ENCODE measurements at regions not wholly inside any gene's neighbourhood (a gene's known extent, or its start where the extent isn't known, plus 50 kb on each side); places are given as distances from the start of the nearest gene placed in this dataset.

GRCh38 chr10:65847436-65848230, 1078.2 kb upstream of the LRRTM3 start:
- H3K4me3 ChIP-seq = no peak overlapping the region
- no peak overlapping the region for H3K27ac ChIP-seq
- 63 to 77% methylated on average over 3 of the region's 3 CpGs for WGBS, 2 donors
- no peaks in the 10 kb centered on the region for H3K36me3 ChIP-seq
- no peak for DNase-seq
- H3K9me3 ChIP-seq = no peaks in the 10 kb centered on the region
- H3K27me3 ChIP-seq = no peaks in the 10 kb centered on the region
- TF ChIP-seq POLR2A (IDR thresholded peaks at IDR 0.05) (no peak), EP300 (IDR thresholded peaks at IDR 0.05) (no peak), POLR2AphosphoS5 (IDR thresholded peaks at IDR 0.05) (no peak)
- TF ChIP-seq, protein P1, sequence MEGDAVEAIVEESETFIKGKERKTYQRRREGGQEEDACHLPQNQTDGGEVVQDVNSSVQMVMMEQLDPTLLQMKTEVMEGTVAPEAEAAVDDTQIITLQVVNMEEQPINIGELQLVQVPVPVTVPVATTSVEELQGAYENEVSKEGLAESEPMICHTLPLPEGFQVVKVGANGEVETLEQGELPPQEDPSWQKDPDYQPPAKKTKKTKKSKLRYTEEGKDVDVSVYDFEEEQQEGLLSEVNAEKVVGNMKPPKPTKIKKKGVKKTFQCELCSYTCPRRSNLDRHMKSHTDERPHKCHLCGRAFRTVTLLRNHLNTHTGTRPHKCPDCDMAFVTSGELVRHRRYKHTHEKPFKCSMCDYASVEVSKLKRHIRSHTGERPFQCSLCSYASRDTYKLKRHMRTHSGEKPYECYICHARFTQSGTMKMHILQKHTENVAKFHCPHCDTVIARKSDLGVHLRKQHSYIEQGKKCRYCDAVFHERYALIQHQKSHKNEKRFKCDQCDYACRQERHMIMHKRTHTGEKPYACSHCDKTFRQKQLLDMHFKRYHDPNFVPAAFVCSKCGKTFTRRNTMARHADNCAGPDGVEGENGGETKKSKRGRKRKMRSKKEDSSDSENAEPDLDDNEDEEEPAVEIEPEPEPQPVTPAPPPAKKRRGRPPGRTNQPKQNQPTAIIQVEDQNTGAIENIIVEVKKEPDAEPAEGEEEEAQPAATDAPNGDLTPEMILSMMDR (IDR thresholded peaks at IDR 0.05) = no peak
- intact Hi-C loops (cut with DNase I) = no loop called here
- peaks cover 0 to 19% (median 10%) of the 10 kb centered on the region in 4 donors for H3K4me1 ChIP-seq

- DNase-seq = no peak
- no peaks in the 10 kb centered on the region for H3K36me3 ChIP-seq
- no peak overlapping the region for H3K27ac ChIP-seq
- H3K4me1 ChIP-seq = no peaks in the 10 kb centered on the region
- 90 to 92% methylated on average over 2 of the region's 2 CpGs for WGBS, 2 donors
- intact Hi-C loops (cut with DNase I) = no loop called here
- H3K9me3 ChIP-seq = no peaks in the 10 kb centered on the region
- no peak overlapping the region for H3K4me3 ChIP-seq
- TF ChIP-seq, protein P1 (IDR thresholded peaks at IDR 0.05) = no peak
- TF ChIP-seq POLR2A (IDR thresholded peaks at IDR 0.05) = no peak
- no peak for TF ChIP-seq EP300 (IDR thresholded peaks at IDR 0.05)
- no peak for TF ChIP-seq POLR2AphosphoS5 (IDR thresholded peaks at IDR 0.05)
- H3K27me3 ChIP-seq = no peaks in the 10 kb centered on the region
These were observed 1067.0 kb upstream of the LRRTM3 start for GRCh38 chr10:65858841-65859240.

- no peak overlapping the region for H3K4me3 ChIP-seq
- H3K36me3 ChIP-seq = no peaks in the 10 kb centered on the region
- no peak overlapping the region for H3K27ac ChIP-seq
- H3K9me3 ChIP-seq = no peaks in the 10 kb centered on the region
- no peak for DNase-seq
- no peaks in the 10 kb centered on the region for H3K27me3 ChIP-seq
- H3K4me1 ChIP-seq = no peaks in the 10 kb centered on the region
- TF ChIP-seq POLR2A (IDR thresholded peaks at IDR 0.05) = no peak
- no peak for TF ChIP-seq POLR2AphosphoS5 (IDR thresholded peaks at IDR 0.05)
- no peak for TF ChIP-seq EP300 (IDR thresholded peaks at IDR 0.05)
- TF ChIP-seq, protein P1 (IDR thresholded peaks at IDR 0.05) = no peak
- intact Hi-C loops (cut with DNase I) = no loop called here
These were observed 1064.6 kb upstream of the LRRTM3 start for GRCh38 chr10:65861249-65861648.

Small RNA genes in the stretch of these regions (small RNA-seq; reads per million reads assigned to genes)
- gene CYP2C61P = 0 reads per million in 3 donors
